ENCODE measurements at regions not wholly inside any gene's neighbourhood (a gene's known extent, or its start where the extent isn't known, plus 50 kb on each side); places are given as distances from the start of the nearest gene placed in this dataset.

DNA sequence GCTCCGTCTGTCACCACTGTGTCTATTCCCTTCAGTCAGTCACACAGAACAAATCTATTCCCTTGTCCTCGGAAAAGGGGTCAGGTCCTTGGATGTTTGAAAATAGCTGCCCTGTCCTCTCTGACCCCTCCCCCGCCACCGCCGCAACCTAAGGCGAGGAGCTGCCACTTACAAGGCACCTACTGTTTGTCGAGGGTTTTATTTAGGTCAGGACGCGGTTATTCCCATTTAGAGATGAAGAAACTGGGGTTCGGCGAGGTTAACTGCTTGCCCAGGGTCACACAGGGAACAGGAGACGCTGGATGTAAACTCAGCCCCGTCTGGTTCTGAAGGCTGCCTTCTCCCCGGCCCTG is 1468.1 kb downstream of the BRD1 start:
- H3K27ac ChIP-seq (ENCODE audit: low read depth, low read length): no peak overlapping the region
- 55 to 85% (median 76%) methylated on average over 14 of the region's 14 CpGs for WGBS, 3 donors

GRCh38 chr22:48358886-48359612 is 1468.6 kb downstream of the BRD1 start:
- 84 to 91% (median 87%) methylated on average over 18 of the region's 18 CpGs for WGBS, 3 donors
- H3K27ac ChIP-seq (ENCODE audit: low read depth, low read length): no peak overlapping the region

DNA sequence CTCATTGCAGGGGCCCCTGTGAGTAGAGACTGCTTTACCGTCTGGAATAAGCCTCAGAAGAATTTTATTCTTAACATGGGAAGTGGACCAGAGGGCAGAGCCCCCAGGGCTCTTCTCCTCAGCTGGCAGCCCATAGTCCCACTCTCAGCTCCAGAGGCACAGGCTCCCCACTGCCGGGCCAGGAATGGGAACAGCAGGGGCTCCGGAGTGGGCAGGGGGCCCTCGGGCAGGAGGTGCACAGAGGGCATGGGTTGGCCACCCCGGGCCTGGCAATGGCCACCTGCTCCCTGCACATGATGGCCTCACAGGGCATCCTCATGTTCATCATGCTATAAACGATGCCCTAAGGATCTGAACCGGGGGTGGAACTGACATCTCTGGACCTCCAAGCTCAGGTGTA is 1469.7 kb downstream of the BRD1 start:
- 67 to 89% (median 85%) methylated on average over 7 of the region's 7 CpGs for WGBS, 3 donors
- no peak overlapping the region for H3K27ac ChIP-seq (ENCODE audit: low read depth, low read length)

- 49 to 56% (median 51%) methylated on average over 13 of the region's 13 CpGs for WGBS, 3 donors
- H3K27ac ChIP-seq (ENCODE audit: low read depth, low read length): no peak overlapping the region
These were observed 1470.5 kb downstream of the BRD1 start for GRCh38 chr22:48357196-48357595.

DNA sequence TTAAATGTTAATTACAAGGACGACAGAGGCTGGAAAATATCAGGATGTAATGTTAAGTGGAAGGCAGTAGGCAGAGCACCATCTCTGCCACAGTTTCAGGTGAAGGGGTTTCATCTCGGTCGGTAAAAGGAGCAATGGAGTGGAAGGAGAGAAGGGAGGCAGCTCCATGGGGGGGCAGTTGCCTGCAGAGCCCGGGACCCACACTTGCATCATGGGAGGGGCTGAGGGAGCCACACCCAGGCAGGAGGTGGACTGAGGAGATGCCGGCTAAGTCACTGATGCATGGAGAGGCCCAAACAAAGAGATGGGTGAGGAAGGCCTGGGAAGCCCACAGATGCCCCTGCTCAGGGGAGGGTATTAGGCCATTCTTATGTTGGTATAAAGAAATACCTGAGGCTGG is 1470.9 kb downstream of the BRD1 start:
- 72 to 79% (median 76%) methylated on average over 5 of the region's 5 CpGs for WGBS, 3 donors

GRCh38 chr22:48354096-48354495 is 1473.6 kb downstream of the BRD1 start:
- WGBS, 3 donors: 67 to 76% (median 68%) methylated on average over 5 of the region's 5 CpGs

More for the DNA sequence above, 1470.9 kb downstream of the BRD1 start:
- no peak overlapping the region for H3K27ac ChIP-seq (ENCODE audit: low read depth, low read length)

DNA sequence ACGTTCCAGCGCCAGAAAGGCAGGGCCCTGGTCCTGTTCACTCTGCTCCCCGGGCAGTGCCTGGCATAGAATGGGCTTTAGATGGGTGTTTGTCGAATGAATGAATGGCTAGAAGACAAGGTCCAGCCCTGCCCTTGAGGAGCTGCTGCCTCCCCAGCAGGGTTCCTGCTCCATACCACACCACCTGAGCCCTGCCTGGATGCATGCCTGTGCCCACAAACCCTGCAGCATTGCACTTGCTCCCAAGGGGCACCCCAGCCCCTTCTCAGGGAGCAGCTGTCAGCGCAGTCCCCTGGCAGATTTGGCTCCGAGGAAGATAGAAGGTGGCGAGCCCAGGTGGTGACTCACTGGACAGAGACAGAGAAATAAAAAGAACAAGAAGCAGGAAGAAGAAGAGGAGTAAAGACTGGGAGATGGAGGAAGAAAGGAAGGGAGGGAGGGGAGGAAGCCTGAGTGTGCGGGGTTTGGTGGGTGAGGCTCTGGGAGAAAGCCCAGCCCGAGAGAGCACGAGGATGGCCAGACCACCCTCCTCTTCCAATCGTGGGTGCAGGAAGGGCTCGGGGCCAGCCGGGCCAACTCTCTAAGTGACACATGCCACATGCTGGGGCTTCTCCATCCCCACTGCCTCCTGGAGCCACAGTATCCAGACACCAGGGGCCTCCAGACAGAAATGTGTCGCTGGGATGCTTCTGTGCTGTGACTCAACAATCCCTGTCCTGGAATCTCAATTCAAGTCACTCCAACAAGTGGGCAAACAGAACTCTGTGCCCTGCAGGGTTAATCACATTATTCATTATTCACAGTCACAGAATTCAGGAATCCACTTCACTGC is 1474.3 kb downstream of the BRD1 start:
- no peak overlapping the region for H3K27ac ChIP-seq (ENCODE audit: low read depth, low read length)
- 69 to 81% (median 75%) methylated on average over 13 to 14 of the region's 14 CpGs for WGBS, 3 donors

More at GRCh38 chr22:48354096-48354495, 1473.6 kb downstream of the BRD1 start:
- H3K27ac ChIP-seq (ENCODE audit: low read depth, low read length): no peak overlapping the region

DNA sequence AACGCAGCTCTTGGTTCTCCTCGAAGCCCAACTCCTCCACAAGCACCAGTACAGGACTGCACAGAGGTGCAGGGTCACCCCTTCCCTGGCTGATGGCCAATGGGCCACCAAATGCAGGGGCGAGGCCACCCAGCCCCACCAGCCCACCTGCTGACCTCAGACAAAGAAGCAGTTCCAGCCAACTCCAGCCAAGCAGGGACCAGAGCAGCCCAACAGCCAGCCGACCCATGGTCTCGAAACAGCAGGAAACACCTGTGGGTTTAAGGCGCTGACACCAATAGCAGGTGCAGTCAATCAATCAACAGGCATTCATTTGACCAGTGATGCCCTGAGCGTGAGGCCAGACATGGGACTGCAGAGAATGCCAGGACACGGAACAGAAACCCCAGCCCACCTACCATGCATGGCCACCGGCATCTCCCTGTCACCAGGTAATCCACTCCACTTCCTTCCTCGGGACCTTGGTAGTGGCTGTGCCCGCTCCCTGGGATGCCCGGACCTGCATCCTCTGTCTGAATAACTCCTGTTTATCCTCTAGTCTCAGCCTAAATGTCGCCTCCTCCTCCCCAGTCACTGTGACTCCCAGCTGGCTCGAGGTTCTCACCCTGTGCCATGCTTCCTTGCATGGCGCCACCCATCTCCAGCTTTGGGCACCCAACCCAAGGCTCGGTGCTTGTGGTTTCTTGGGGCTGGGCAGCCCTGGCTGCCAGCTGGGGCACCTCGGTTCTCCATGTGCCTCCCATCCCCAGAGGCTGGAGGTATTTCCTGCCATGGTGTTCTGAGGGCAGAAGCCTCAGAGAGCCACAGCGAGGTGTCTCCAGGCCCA is 1475.4 kb downstream of the BRD1 start:
- H3K27ac ChIP-seq (ENCODE audit: low read depth, low read length): no peak overlapping the region
- 68 to 77% (median 75%) methylated on average over 18 of the region's 18 CpGs for WGBS, 3 donors

GRCh38 chr22:48351376-48352085 is 1476.1 kb downstream of the BRD1 start:
- 63 to 67% (median 67%) methylated on average over 13 of the region's 13 CpGs for WGBS, 3 donors
- no peak overlapping the region for H3K27ac ChIP-seq (ENCODE audit: low read depth, low read length)

GRCh38 chr22:48350456-48350855 is 1477.2 kb downstream of the BRD1 start:
- 46 to 61% (median 61%) methylated on average over 7 of the region's 7 CpGs for WGBS, 3 donors
- no peak overlapping the region for H3K27ac ChIP-seq (ENCODE audit: low read depth, low read length)

GRCh38 chr22:48348855-48349254 is 1478.8 kb downstream of the BRD1 start:
- 67 to 96% (median 86%) methylated on average over 1 of the region's 1 CpG for WGBS, 3 donors
- H3K27ac ChIP-seq (ENCODE audit: low read depth, low read length): no peak overlapping the region

GRCh38 chr22:48347311-48347710 is 1480.4 kb downstream of the BRD1 start:
- 47 to 72% (median 57%) methylated on average over 9 of the region's 9 CpGs for WGBS, 3 donors
- no peak overlapping the region for H3K27ac ChIP-seq (ENCODE audit: low read depth, low read length)

DNA sequence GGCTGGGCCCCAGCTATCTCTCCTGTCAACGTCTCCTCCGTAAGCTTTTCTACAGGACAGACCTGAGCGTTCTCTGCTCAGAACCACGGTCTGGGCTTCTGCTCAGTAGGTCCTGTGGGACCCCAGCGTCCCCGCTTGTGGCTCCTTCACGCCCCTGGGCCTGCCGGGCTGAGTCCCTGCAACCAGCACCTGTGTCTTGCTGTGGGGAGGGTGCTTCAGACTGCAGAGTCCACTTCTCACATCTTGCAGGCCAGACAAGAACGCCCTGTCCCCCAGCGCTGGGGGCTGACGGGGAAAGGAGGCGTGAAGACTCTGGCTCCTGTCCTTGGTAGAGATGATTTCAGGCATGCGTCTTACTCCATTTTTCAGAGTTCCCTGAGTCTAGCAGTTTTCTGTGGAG is 1480.8 kb downstream of the BRD1 start:
- no peak overlapping the region for H3K27ac ChIP-seq (ENCODE audit: low read depth, low read length)
- WGBS, 3 donors: 63 to 81% (median 80%) methylated on average over 13 of the region's 13 CpGs

- 67 to 83% (median 83%) methylated on average over 12 of the region's 12 CpGs for WGBS, 3 donors
- H3K27ac ChIP-seq (ENCODE audit: low read depth, low read length): no peak overlapping the region
These were observed 1481.4 kb downstream of the BRD1 start for GRCh38 chr22:48346311-48346710.

GRCh38 chr22:48345631-48346030 is 1482.0 kb downstream of the BRD1 start:
- WGBS, 3 donors: 68 to 82% (median 81%) methylated on average over 14 of the region's 14 CpGs
- H3K27ac ChIP-seq (ENCODE audit: low read depth, low read length): no peak overlapping the region

- 64 to 86% (median 79%) methylated on average over 14 of the region's 14 CpGs for WGBS, 3 donors
These were observed 1484.2 kb downstream of the BRD1 start for GRCh38 chr22:48343461-48343860.

GRCh38 chr22:48342732-48343131 is 1484.9 kb downstream of the BRD1 start:
- WGBS, 3 donors: 64 to 84% (median 82%) methylated on average over 4 of the region's 4 CpGs
- H3K27ac ChIP-seq (ENCODE audit: low read depth, low read length): no peak overlapping the region

More at GRCh38 chr22:48343461-48343860, 1484.2 kb downstream of the BRD1 start:
- no peak overlapping the region for H3K27ac ChIP-seq (ENCODE audit: low read depth, low read length)

DNA sequence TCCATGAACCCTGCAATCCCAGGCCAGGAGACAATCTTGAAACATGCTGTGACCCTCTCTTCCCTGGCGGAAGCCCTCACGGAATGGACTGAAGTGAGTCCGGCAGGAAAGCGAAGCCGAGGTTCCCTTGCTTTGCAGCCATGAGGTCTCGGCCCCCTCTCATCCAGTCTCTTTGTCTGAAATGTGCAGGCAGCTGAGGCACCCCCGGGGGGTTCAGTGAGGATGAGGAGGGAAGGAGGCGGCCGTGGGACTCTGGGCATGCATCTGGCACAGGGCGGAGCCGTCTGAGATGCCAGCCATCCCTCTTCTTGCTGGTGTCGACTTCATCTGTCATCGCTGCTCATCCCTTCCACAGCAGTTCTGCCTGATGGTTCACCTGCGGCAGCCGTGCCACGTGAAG is 1485.7 kb downstream of the BRD1 start:
- H3K27ac ChIP-seq (ENCODE audit: low read depth, low read length): no peak overlapping the region
- 58 to 86% (median 83%) methylated on average over 15 to 16 of the region's 16 CpGs for WGBS, 3 donors
